ENCODE measurements at regions not wholly inside any gene's neighbourhood (a gene's known extent, or its start where the extent isn't known, plus 50 kb on each side); places are given as distances from the start of the nearest gene placed in this dataset.

DNA sequence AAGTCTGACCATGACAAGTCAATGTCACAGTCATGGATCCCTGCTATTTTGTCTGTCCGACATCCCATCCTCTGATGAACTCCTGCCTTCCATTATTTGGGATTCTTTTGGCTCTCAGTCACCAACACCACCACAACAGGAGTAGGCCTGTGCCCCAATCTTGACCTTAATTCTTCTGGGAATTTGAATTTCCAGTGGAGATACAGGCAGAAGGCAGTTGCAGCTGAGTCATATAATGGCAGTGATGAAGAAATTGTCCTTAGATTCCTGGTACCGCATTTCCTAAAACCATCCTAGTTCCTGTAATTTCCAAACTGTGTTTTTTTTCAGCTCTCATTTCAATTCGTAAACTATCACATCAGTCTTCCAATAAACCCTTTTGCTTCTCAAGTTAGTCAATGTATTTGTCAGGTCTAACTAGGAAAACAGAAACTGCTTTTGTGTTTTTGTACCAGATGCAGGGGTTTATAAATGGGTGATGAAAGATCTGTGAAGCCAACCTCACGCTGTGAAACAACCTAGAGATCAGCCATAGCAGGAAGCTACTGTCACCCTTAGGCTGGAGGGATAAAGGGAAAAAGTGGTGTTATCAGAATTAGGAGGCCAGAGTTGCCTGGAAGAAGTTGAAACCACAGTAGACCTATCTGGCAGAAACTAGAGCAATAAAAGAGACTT, 126.3 kb upstream of the TMEM108 start:
- H3K27ac ChIP-seq: no peak overlapping the region
- intact Hi-C loops (cut with DNase I; ENCODE audit: low total_unique reads): no loop called here

DNA sequence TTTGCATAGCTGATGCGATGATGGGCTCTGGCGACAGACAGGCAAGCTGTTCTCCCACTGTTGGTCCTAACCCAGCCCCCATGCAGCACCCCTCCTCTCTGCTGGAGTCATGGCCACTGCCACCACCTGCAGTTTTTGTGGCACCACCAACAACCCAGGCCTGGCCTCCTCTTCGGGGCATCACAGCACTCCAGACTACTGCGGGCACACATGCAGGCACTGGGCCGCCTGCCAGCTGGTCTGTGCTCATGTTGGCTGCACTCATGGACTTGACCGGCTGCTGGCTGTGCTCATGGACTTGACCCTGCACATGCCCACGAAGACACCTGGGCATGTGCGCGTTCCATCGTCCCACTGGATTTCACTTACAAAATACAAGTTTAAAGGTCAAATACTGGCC, 130.9 kb upstream of the TMEM108 start:
- intact Hi-C loops (cut with DNase I; ENCODE audit: low total_unique reads) (no loop called here), in situ Hi-C loops (cut with MboI; ENCODE audit: low pct_ligation_motif_present in 1 of 4, low pct_unique_long_range_greater_than_20kb in 1 of 4, low sequenced_read_pairs in 3 of 4) (no loop called here)
- Histone ChIP-seq H3K27me3 (no peaks in the 10 kb centered on the region), H3K27ac (no peak overlapping the region), H3K36me3 (no peaks in the 10 kb centered on the region), H3K4me1 (no peaks in the 10 kb centered on the region), H3K9me3 (no peaks in the 10 kb centered on the region), H3K4me3 (no peak overlapping the region)
- DNase-seq: no peak
- TF ChIP-seq EP300 (IDR thresholded peaks at IDR 0.05; ENCODE audit: low read depth): no peak
- TF ChIP-seq POLR2AphosphoS5 (IDR thresholded peaks at IDR 0.05): no peak
- no peak for TF ChIP-seq POLR2A (IDR thresholded peaks at IDR 0.05)
- TF ChIP-seq, protein P1, sequence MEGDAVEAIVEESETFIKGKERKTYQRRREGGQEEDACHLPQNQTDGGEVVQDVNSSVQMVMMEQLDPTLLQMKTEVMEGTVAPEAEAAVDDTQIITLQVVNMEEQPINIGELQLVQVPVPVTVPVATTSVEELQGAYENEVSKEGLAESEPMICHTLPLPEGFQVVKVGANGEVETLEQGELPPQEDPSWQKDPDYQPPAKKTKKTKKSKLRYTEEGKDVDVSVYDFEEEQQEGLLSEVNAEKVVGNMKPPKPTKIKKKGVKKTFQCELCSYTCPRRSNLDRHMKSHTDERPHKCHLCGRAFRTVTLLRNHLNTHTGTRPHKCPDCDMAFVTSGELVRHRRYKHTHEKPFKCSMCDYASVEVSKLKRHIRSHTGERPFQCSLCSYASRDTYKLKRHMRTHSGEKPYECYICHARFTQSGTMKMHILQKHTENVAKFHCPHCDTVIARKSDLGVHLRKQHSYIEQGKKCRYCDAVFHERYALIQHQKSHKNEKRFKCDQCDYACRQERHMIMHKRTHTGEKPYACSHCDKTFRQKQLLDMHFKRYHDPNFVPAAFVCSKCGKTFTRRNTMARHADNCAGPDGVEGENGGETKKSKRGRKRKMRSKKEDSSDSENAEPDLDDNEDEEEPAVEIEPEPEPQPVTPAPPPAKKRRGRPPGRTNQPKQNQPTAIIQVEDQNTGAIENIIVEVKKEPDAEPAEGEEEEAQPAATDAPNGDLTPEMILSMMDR (IDR thresholded peaks at IDR 0.05): no peak
- WGBS, 2 donors (ENCODE audit: low coverage in 1 of 2): 91% methylated on average over 10 of the region's 10 CpGs; no CpG with 5 or more reads in 1 of the 2 donors

More for the DNA sequence above, 126.3 kb upstream of the TMEM108 start:
- Histone ChIP-seq H3K9me3 (no peaks in the 10 kb centered on the region), H3K27me3 (no peaks in the 10 kb centered on the region), H3K4me1 (no peaks in the 10 kb centered on the region), H3K36me3 (no peaks in the 10 kb centered on the region), H3K4me3 (no peak overlapping the region)
- in situ Hi-C loops (cut with MboI; ENCODE audit: low pct_ligation_motif_present in 1 of 4, low pct_unique_long_range_greater_than_20kb in 1 of 4, low sequenced_read_pairs in 3 of 4): no loop called here
- WGBS, 2 donors (ENCODE audit: low coverage in 1 of 2): 57 to 68% methylated on average over 4 of the region's 4 CpGs
- DNase-seq: no peak
- TF ChIP-seq POLR2AphosphoS5 (IDR thresholded peaks at IDR 0.05): no peak
- no peak for TF ChIP-seq EP300 (IDR thresholded peaks at IDR 0.05; ENCODE audit: low read depth)
- TF ChIP-seq, protein P1 (IDR thresholded peaks at IDR 0.05): no peak
- TF ChIP-seq POLR2A (IDR thresholded peaks at IDR 0.05): no peak

DNA sequence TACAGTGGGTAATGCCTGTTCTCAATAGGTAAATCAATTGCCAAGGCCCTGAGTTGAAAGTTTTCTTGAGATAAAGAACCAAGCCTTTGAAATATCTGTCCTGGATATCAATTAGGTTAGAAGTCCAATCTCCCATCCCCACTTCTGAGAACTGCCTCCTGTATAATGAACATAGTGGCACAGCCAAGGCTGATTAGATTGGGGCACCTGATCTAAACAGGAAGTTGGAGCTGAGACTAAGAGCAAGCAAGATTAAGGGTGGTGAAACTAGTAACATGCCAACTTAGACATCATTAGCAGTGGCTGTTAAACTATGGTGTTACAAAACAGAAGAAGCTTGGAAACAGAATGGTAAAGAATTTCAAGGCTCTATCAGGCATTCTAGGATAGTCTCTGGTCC, 137.7 kb upstream of the TMEM108 start:
- H3K27ac ChIP-seq: no peak overlapping the region
- in situ Hi-C loops (cut with MboI; ENCODE audit: low pct_ligation_motif_present in 1 of 4, low pct_unique_long_range_greater_than_20kb in 1 of 4, low sequenced_read_pairs in 3 of 4): no loop called here
- no peak overlapping the region for H3K4me3 ChIP-seq
- TF ChIP-seq, protein P1 (IDR thresholded peaks at IDR 0.05): no peak
- no peak for TF ChIP-seq POLR2AphosphoS5 (IDR thresholded peaks at IDR 0.05)
- no peak for TF ChIP-seq POLR2A (IDR thresholded peaks at IDR 0.05)
- TF ChIP-seq EP300 (IDR thresholded peaks at IDR 0.05; ENCODE audit: low read depth): no peak
- no peaks in the 10 kb centered on the region for H3K27me3 ChIP-seq
- no peaks in the 10 kb centered on the region for H3K4me1 ChIP-seq
- no peaks in the 10 kb centered on the region for H3K9me3 ChIP-seq
- DNase-seq: no peak
- H3K36me3 ChIP-seq: no peaks in the 10 kb centered on the region
- intact Hi-C loops (cut with DNase I; ENCODE audit: low total_unique reads): no loop called here

DNA sequence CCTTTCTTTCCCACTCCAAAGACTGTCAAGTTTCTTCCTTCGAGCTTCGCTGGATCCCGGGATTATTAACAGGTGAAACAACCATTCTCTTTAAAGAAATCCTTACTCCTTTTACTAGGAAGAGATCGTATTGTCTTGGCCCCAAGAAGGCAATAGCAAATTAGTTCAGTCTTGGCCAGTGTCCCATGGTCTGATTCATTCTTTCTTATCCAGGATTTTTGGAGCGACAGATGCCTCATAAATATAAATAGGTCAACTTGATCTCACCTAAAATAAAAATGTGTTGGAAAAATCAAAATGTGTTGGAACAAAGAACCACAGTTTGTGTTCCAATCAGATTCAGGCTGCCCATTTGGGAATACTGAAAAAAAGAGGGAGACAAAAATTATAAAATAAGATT, 140.1 kb upstream of the TMEM108 start:
- Histone ChIP-seq H3K4me1 (no peaks in the 10 kb centered on the region), H3K27me3 (no peaks in the 10 kb centered on the region), H3K9me3 (no peaks in the 10 kb centered on the region), H3K4me3 (no peak overlapping the region), H3K36me3 (no peaks in the 10 kb centered on the region), H3K27ac (no peak overlapping the region)
- TF ChIP-seq, protein P1 (IDR thresholded peaks at IDR 0.05): no peak
- TF ChIP-seq EP300 (IDR thresholded peaks at IDR 0.05; ENCODE audit: low read depth) (no peak), POLR2A (IDR thresholded peaks at IDR 0.05) (no peak), POLR2AphosphoS5 (IDR thresholded peaks at IDR 0.05) (no peak)
- WGBS, 2 donors (ENCODE audit: low coverage in 1 of 2): 83 to 85% methylated on average over 5 of the region's 5 CpGs
- in situ Hi-C loops (cut with MboI; ENCODE audit: low pct_ligation_motif_present in 1 of 4, low pct_unique_long_range_greater_than_20kb in 1 of 4, low sequenced_read_pairs in 3 of 4): no loop called here
- intact Hi-C loops (cut with DNase I; ENCODE audit: low total_unique reads): no loop called here
- no peak for DNase-seq

All from transverse colon (tissue), 4 donors.